ENCODE measurements at regions not wholly inside any gene's neighbourhood (a gene's known extent, or its start where the extent isn't known, plus 50 kb on each side); places are given as distances from the start of the nearest gene placed in this dataset.
"Not testable (repeated sequence)": the region's sequence is repeated elsewhere in the genome, so short reads cannot be mapped to it uniquely, and the experiment has no call there.

DNA sequence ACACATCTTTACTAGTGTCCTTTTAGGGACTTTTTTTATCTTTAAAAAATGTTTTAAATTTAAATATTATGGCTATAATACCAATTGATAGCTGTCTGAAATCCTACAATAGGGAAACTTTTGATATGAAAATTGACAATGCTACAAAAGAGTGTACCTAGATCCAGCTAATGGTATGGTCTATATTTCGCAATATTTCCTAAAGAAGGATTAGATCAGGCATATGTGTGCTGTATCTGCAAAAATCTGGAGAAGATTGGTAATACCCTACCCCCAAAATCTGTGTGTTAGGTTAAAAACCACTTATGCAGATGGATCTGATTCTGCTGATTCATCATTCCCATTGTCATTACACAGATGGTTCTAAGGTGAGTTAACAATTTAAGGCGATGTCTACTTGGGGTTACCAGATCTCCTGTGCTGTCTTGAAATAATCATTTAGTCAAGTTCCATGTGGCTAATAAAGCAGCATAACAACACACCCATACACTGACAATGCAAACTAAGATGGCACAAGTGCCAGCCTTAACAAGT is 137.1 kb downstream of the GASK1B start:
- ATAC-seq (replicated peaks) = no peak
- no peaks in the 10 kb centered on the region for H3K36me3 Mint-ChIP-seq (ENCODE audit: low read depth)
- no peaks in the 10 kb centered on the region for H3K4me1 Mint-ChIP-seq
- H3K9me3 Mint-ChIP-seq = peaks cover 4% of the 10 kb centered on the region
- no peak overlapping the region for H3K4me3 Mint-ChIP-seq
- H3K27ac Mint-ChIP-seq = no peak overlapping the region
- no peaks in the 10 kb centered on the region for H3K27me3 Mint-ChIP-seq

DNA sequence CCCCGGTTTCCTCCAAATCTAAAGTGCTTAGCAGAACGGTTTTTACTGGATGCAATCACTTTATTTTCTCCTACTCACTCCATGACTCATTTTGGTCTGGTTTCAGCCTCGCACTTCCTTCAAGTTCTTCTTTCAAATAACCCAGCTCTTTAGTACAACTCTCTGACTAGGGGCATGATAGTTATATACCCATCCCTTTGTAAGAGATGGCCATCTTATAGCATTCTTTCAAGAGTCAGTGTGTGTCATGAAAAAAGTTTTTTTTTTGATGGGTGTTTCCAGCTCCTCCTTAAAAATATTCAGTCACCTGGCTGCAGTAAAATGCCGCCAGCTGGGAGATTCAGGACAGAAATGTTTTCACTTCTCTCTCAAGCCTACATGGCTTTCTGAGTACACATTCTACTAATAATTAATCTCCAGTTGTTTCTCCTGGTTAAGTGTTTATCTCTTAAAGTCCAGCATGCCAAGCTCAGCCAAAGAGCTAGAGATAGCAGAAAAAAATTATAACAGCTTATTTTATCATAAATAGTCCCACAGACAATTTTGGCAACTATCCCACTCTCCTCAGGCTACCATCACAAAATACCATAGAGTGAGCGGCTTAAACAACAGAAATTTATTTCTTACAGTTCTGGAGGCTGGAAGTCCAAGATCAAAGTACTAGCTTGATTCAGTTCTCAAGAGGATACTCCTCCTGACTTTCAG is 139.3 kb downstream of the GASK1B start:
- Mint-ChIP-seq H3K27ac (no peak overlapping the region), H3K36me3 (ENCODE audit: low read depth) (no peaks in the 10 kb centered on the region), H3K4me1 (no peaks in the 10 kb centered on the region), H3K9me3 (no peaks in the 10 kb centered on the region), H3K4me3 (no peak overlapping the region), H3K27me3 (no peaks in the 10 kb centered on the region)
- ATAC-seq (replicated peaks) = no peak

DNA sequence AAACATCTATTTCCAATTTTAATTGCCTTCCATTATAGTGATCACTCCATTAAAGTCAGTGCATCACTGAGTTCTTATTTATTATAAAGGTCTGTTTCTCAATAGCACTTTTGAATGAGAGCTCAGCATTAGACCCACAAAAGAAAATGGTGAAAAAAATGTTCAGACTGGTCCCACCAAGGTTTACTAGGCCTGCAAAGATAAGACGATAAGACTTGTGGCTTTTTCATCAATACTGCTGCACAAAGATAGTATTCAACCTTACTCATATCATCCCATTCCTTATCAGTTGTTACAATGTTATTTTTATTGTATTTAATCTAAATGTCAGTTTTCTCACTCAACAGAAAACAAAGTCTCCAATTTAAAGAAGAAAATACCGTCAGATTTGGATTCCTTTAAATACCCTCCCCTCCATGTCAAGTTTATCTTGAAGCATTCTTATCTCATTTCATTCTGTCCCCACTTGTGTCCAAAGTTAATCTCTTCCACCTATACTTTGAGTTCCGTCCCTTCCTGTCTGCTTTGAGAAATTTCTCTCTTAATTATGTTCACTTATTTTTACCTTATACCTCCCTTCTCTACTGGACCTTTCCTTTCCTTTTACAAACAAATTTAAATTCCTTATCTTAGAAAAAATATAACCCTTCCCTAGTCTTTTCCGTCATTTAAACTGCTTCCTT is 140.0 kb downstream of the GASK1B start:
- no peak overlapping the region for H3K4me3 Mint-ChIP-seq

DNA sequence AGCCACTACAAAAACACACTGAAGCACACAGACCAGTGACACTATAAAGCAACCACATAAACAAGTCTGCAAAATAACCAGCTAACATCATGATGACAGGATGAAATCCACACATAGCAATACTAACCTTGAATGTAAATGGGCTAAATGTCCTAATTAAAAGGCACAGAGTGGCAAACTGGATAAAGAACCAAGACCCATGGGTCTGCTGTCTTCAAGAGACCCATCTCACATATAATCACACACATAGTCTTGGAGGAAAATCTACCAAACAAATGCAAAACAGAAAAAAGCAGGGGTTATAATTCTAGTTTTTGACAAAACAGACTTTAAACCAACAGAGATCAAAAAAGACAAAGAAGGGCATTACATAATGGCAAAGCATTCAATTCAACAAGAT is 144.4 kb downstream of the GASK1B start:
- not testable (repeated sequence) for H3K36me3 Mint-ChIP-seq (ENCODE audit: low read depth); H3K4me3 Mint-ChIP-seq; H3K27me3 Mint-ChIP-seq; H3K9me3 Mint-ChIP-seq; H3K27ac Mint-ChIP-seq; ATAC-seq (replicated peaks); H3K4me1 Mint-ChIP-seq

More for the DNA sequence above, 140.0 kb downstream of the GASK1B start:
- Mint-ChIP-seq H3K27ac (no peak overlapping the region), H3K9me3 (no peaks in the 10 kb centered on the region), H3K4me1 (no peaks in the 10 kb centered on the region), H3K36me3 (ENCODE audit: low read depth) (no peaks in the 10 kb centered on the region), H3K27me3 (no peaks in the 10 kb centered on the region)
- no peak for ATAC-seq (replicated peaks)

DNA sequence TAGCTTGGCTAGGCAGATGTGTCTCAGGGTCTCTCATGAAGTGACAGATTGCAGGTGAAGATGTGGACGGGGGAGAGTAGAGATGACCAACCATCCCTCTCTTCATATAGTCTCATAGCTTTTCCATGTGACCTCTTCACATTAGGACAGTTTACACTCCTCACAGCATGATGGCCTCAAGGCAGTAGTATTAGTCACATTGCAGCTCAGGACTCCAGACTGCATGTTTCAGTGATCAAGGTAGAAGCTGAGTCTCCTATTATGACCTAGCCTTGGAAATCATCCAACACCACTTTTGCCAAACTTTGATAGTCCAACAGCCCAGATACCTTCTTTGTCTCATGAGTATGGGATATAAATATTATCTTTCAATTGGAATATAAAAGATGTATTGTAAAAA is 147.7 kb downstream of the GASK1B start:
- no peaks in the 10 kb centered on the region for H3K36me3 Mint-ChIP-seq (ENCODE audit: low read depth)
- no peak overlapping the region for H3K4me3 Mint-ChIP-seq

DNA sequence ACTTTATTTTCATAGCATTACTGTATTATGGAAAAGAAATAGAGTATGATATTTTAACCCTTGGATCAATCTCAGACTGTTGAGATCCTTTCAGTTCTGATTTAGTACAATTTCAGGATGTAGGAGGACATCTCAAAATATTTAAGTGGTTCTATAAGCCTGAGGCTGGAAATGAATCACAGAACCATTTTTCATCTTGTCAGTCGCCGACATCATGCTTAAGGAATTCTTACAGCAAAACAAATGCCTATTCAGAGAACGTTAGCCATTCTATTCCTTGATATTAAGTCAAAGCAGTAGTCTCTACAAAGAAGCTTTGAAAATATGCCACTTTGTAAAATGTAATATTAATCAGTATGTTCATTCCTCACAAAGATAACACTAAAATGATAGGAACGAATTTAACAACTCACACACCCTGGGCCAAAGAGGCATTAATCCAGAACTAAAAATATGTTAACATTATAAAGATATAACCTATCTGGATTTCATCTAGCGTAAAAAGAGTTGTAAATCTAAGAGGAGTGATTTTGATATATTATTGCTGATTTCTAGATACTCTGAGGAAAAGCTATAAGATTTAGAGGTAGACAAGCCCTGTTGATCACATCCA is 152.0 kb downstream of the GASK1B start:
- ATAC-seq (replicated peaks) = no peak
- no peaks in the 10 kb centered on the region for H3K27me3 Mint-ChIP-seq
- H3K9me3 Mint-ChIP-seq = no peaks in the 10 kb centered on the region
- no peak overlapping the region for H3K27ac Mint-ChIP-seq
- H3K4me3 Mint-ChIP-seq = no peak overlapping the region
- no peaks in the 10 kb centered on the region for H3K4me1 Mint-ChIP-seq
- no peaks in the 10 kb centered on the region for H3K36me3 Mint-ChIP-seq (ENCODE audit: low read depth)

More for the DNA sequence above, 147.7 kb downstream of the GASK1B start:
- Mint-ChIP-seq H3K27me3 (no peaks in the 10 kb centered on the region), H3K9me3 (no peaks in the 10 kb centered on the region), H3K4me1 (no peaks in the 10 kb centered on the region), H3K27ac (no peak overlapping the region)
- no peak for ATAC-seq (replicated peaks)

DNA sequence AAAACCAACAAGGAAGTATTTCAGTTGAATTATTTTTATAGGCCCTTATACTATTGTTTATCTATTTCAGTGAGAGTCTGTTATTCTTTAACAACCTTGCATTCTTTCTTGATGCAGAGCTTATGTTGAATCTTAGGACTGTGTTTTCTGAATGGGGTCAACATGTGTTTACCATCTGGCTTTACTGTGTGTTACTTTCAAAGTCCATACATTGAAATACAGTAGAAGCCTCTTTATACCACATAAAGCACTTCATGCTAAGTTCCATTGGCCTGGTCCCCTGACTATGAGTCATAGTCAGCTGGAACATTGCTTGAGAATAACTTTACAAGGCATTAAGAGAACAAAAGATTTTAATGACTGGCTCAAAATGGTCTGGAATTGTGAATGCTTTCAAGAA is 152.6 kb downstream of the GASK1B start:
- H3K4me1 Mint-ChIP-seq = no peaks in the 10 kb centered on the region
- H3K9me3 Mint-ChIP-seq = no peaks in the 10 kb centered on the region
- H3K36me3 Mint-ChIP-seq (ENCODE audit: low read depth) = no peaks in the 10 kb centered on the region
- H3K27ac Mint-ChIP-seq = no peak overlapping the region
- H3K27me3 Mint-ChIP-seq = no peaks in the 10 kb centered on the region
- no peak for ATAC-seq (replicated peaks)
- H3K4me3 Mint-ChIP-seq = no peak overlapping the region

DNA sequence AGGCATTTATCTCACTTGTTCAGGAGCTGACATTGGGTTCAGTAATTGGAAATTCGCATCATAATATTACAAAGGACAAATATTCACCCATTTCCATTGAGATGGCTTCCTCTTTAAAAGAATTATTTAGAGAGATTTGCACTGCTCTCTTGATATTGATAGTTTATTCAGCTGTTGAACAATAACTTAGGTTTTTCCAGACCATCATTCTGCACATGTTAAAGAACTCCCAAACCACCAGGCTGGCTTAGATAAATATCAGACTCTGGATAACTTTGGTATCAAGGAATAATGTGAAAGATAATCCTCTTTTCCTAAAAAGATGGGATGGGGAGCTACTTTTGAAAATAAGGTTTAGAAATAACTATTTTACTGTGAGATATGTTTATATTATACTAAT is 154.0 kb downstream of the GASK1B start:
- Mint-ChIP-seq H3K27me3 (no peaks in the 10 kb centered on the region), H3K9me3 (no peaks in the 10 kb centered on the region), H3K4me1 (no peaks in the 10 kb centered on the region), H3K27ac (no peak overlapping the region), H3K36me3 (ENCODE audit: low read depth) (no peaks in the 10 kb centered on the region), H3K4me3 (no peak overlapping the region)
- ATAC-seq (replicated peaks) = no peak

DNA sequence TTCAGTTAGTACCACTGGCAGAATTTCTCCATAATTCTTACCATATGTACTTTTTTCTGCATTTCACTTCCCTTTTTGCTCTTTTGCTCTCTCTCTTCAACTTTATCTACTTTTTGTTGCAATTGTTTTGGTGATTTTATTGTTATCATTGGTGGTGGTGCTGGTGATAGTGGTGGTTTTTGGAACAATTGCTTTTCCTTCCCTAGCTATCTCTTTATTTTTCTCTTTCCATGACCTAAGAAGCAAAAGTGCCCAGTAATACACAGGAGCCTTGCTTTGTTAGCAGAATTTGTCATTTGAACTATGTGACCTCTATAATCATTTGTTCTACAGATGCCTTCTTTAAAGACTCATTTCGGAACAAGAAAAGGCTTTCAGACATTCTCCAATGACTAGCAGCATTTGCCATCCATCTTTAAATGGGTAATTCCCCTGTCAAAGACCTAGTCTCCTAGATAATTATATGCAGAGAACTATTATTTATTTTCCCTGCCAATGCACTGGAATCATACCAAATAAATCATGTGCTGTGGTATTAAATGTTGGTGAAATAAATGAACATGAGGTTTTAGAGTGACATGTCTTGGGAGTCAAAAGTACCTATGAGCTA is 154.5 kb downstream of the GASK1B start:
- H3K27ac Mint-ChIP-seq = no peak overlapping the region
- no peaks in the 10 kb centered on the region for H3K36me3 Mint-ChIP-seq (ENCODE audit: low read depth)
- no peaks in the 10 kb centered on the region for H3K9me3 Mint-ChIP-seq
- ATAC-seq (replicated peaks) = no peak
- no peaks in the 10 kb centered on the region for H3K4me1 Mint-ChIP-seq
- no peak overlapping the region for H3K4me3 Mint-ChIP-seq
- H3K27me3 Mint-ChIP-seq = no peaks in the 10 kb centered on the region

DNA sequence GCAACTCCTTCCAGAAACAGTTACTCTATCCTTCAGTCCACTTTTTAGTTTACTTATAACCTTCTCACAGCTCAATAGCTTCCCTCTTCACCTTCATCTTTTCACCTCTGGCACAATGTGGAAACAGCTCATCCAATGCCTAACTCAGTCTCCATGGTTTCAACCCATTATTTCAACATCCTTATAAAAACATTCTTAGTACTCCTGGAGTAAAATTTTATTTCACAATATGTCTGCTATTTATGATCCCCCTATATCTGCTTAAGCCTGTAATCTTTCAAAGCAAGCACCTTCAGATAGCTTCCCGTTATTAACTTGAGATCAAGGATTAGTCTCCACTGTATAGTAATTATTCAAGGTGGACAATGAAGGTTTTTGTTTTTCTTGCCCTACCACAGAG is 156.3 kb downstream of the GASK1B start:
- Mint-ChIP-seq H3K9me3 (no peaks in the 10 kb centered on the region), H3K4me1 (no peaks in the 10 kb centered on the region), H3K4me3 (no peak overlapping the region), H3K27me3 (no peaks in the 10 kb centered on the region), H3K36me3 (ENCODE audit: low read depth) (no peaks in the 10 kb centered on the region), H3K27ac (no peak overlapping the region)
- no peak for ATAC-seq (replicated peaks)

DNA sequence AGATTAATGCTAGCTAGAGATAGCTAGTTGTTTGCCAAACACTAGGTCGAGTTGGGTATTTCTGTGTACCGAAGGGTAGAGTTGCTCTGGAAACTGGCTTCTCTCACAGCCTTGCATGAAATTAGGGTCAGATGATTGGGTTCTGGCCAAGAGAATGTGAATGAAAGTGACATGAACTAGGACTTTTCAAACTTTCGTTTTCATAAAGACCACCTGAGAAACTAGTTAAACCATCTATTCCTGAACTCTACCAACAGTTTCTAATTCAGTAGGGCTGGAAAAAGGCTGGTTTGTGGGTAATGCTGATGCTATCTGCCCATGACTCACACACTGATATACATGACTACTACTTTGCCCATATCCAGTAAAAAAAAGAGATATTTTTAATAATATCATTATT is 157.6 kb downstream of the GASK1B start:
- H3K27ac Mint-ChIP-seq = no peak overlapping the region
- ATAC-seq (replicated peaks) = no peak
- no peaks in the 10 kb centered on the region for H3K36me3 Mint-ChIP-seq (ENCODE audit: low read depth)
- no peaks in the 10 kb centered on the region for H3K4me1 Mint-ChIP-seq
- H3K4me3 Mint-ChIP-seq = no peak overlapping the region
- peaks cover 3% of the 10 kb centered on the region for H3K27me3 Mint-ChIP-seq
- H3K9me3 Mint-ChIP-seq = no peaks in the 10 kb centered on the region

DNA sequence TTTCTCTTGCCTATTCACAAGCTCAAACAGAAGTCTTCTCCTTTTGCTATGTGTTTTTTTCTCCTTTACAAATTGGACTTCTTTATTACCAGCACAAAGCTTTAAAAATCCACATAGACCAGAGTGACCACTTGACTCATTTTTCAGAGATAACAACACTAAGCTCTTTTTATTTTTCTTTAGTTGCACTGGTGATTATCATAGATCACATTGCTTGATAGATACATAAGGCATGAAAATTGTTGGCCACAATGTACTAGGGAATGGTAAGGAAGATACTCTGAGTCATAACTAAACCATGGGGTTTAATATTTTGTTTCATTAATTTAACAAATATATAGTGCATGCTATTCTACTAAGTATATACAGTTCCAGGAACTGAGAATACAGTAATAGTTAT is 159.0 kb downstream of the GASK1B start:
- Mint-ChIP-seq H3K4me1 (no peaks in the 10 kb centered on the region), H3K4me3 (no peak overlapping the region), H3K9me3 (no peaks in the 10 kb centered on the region), H3K36me3 (ENCODE audit: low read depth) (no peaks in the 10 kb centered on the region), H3K27ac (no peak overlapping the region), H3K27me3 (peaks cover 8% of the 10 kb centered on the region)
- ATAC-seq (replicated peaks) = no peak

DNA sequence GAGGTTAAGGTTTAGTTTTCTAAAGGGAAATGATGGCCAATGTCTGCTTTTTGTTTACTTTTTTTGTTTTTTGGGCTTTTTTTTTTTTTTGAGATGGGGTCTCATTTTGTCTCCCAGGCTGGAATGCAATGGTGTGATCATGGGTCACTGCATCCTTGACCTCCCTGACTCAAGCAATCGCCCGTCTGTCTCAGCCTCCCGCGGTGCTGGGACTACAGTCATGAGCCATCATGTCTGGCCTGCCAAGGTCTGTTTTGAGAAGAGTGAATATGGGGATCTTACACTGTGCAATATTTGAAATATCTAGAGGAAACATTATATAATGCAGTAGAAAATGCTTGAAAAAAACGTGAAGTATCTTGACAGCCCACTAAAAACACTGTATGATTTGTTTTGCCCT is 162.5 kb downstream of the GASK1B start:
- Mint-ChIP-seq H3K27me3 (peaks cover 12% of the 10 kb centered on the region), H3K36me3 (ENCODE audit: low read depth) (no peaks in the 10 kb centered on the region), H3K4me1 (no peaks in the 10 kb centered on the region), H3K27ac (no peak overlapping the region), H3K4me3 (no peak overlapping the region), H3K9me3 (no peaks in the 10 kb centered on the region)
- no peak for ATAC-seq (replicated peaks)

DNA sequence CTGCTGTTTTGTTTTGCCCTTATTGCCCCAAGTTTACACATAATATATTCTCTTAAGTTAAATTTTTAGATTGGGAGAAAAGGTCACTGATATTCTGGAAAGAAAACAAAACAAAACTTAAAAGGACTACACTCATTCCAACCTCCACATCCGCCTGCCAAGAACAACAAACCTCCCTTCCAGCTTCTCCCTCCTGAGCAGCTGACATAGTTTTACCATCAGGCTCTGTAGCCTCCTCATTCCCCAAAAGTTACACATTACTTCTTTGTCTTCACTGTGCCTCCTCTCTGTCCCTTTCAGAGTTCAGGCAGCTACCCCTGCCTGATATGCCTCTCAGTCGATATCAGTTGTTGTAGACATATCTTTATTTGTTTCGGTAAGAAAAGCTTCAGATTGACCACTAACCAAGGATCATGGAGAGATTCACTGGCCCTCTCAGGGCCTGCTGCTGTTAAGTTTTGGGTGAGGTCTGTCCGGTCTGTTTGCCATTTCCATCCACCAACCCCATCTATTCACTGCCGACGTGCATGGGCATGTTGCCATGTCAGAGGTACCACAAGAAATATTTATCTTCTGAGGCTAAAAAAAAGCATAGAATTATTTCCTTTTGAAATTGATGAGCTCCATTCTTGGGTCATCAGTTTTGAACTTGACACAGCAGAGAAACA is 164.1 kb downstream of the GASK1B start:
- Mint-ChIP-seq H3K9me3 (no peaks in the 10 kb centered on the region), H3K27ac (no peak overlapping the region), H3K4me1 (no peaks in the 10 kb centered on the region), H3K36me3 (ENCODE audit: low read depth) (no peaks in the 10 kb centered on the region), H3K4me3 (no peak overlapping the region), H3K27me3 (peaks cover 12% of the 10 kb centered on the region)
- ATAC-seq (replicated peaks) = no peak
